Activated CD4-positive, alpha-beta T cell treated with anti-CD3 and anti-CD28 coated beads, Interleukin-2, amount 50 U/mL, for 48 hours (primary cell): ENCODE measurements at regions not wholly inside any gene's neighbourhood (a gene's known extent, or its start where the extent isn't known, plus 50 kb on each side); places are given as distances from the start of the nearest gene placed in this dataset.

Experiments used
- DNase-seq, 2 experiments: peaks; one replicate each; pipeline ENCODE4 v3.0.0-alpha.2; 2020

GRCh38 chr1:147811273-147811672 is 50.9 kb upstream of the GJA5 start:
- DNase-seq: no peak

- no peak for DNase-seq
Observed at GRCh38 chr1:147811751-147812150, 51.3 kb upstream of the GJA5 start.

- no peak for DNase-seq
Observed at GRCh38 chr1:147812799-147813198, 52.4 kb upstream of the GJA5 start.

GRCh38 chr1:147815503-147815902 is 55.1 kb upstream of the GJA5 start:
- DNase-seq: no peak

GRCh38 chr1:147820761-147821297 is 60.4 kb upstream of the GJA5 start:
- no peak for DNase-seq

- no peak for DNase-seq
Observed at GRCh38 chr1:147821883-147822282, 61.5 kb upstream of the GJA5 start.

GRCh38 chr1:147822292-147822691 is 61.9 kb upstream of the GJA5 start:
- DNase-seq: no peak

GRCh38 chr1:147824001-147824400 is 63.6 kb upstream of the GJA5 start:
- DNase-seq: no peak

- no peak for DNase-seq
Observed at GRCh38 chr1:147824798-147825197, 64.4 kb upstream of the GJA5 start.

GRCh38 chr1:147825586-147825985 is 65.2 kb upstream of the GJA5 start:
- no peak for DNase-seq

- DNase-seq: no peak
Observed at GRCh38 chr1:147826259-147826658, 65.9 kb upstream of the GJA5 start.

- no peak for DNase-seq
Observed at GRCh38 chr1:147833231-147833860, 69.2 kb upstream of the GJA8 start.

GRCh38 chr1:147834181-147834580 is 68.4 kb upstream of the GJA8 start:
- no peak for DNase-seq

GRCh38 chr1:147834810-147835209 is 67.8 kb upstream of the GJA8 start:
- DNase-seq: no peak

GRCh38 chr1:147837129-147837963 is 65.2 kb upstream of the GJA8 start:
- no peak for DNase-seq

- no peak for DNase-seq
Observed at GRCh38 chr1:147837964-147838292, 64.7 kb upstream of the GJA8 start.

GRCh38 chr1:147840909-147841308 is 61.7 kb upstream of the GJA8 start:
- peak; percentile 8 to 12 for DNase-seq

GRCh38 chr1:147842578-147842977 is 60.0 kb upstream of the GJA8 start:
- DNase-seq: no peak

GRCh38 chr1:147843486-147843885 is 59.1 kb upstream of the GJA8 start:
- no peak for DNase-seq

- no peak for DNase-seq
Observed at GRCh38 chr1:147847831-147848230, 54.8 kb upstream of the GJA8 start.

- no peak for DNase-seq
Observed at GRCh38 chr1:147849098-147849895, 53.3 kb upstream of the GJA8 start.

GRCh38 chr1:147850737-147851136 is 51.9 kb upstream of the GJA8 start:
- no peak for DNase-seq

GRCh38 chr1:147851149-147851548 is 51.4 kb upstream of the GJA8 start:
- DNase-seq: no peak
